Upper lobe of right lung (tissue), 1 donor: ENCODE measurements at regions not wholly inside any gene's neighbourhood (a gene's known extent, or its start where the extent isn't known, plus 50 kb on each side); places are given as distances from the start of the nearest gene placed in this dataset.

ENCODE experiments used
- ATAC-seq: fragments of 200-7000 bp; cut with Tn5 transposase; one replicate; pipeline ENCODE4 v1.9.1; 2020; ENCODE audit warnings: mild to moderate bottlenecking, moderate library complexity
- DNase-seq: peaks from one replicate; pipeline ENCODE4 v3.0.0-alpha.2; 2020
- H3K27ac ChIP-seq: fragments of 200-600 bp; one replicate; pipeline ENCODE4 v1.8.0; 2022
- H3K27me3 ChIP-seq: fragments of 200-600 bp; one replicate; pipeline ENCODE4 v1.8.0; 2022; ENCODE audit warnings: mild to moderate bottlenecking
- H3K36me3 ChIP-seq: fragments of 200-600 bp; one replicate; pipeline ENCODE4 v1.8.0; 2022
- H3K4me1 ChIP-seq: fragments of 200-600 bp; one replicate; pipeline ENCODE4 v1.8.0; 2022
- H3K4me3 ChIP-seq: fragments of 200-600 bp; one replicate; pipeline ENCODE4 v1.8.0; 2022; ENCODE audit warnings: mild to moderate bottlenecking
- H3K9me3 ChIP-seq: fragments of 200-600 bp; one replicate; pipeline ENCODE4 v1.8.0; 2022
- intact Hi-C: fragments of 100-400 bp; cut with DNase I; formaldehyde crosslinking; loops from one replicate; pipeline ENCODE4 v1.11.0; 2022
- TF ChIP-seq, protein P1 (sequence below): fragments of 200-600 bp; IDR thresholded peaks from one replicate; pipeline ENCODE4 v1.8.0; 2022; ENCODE audit warnings: antibody characterized with exemption
- donor health status: DM: no; HTN: yes; CAD: no; lungs with severe emphysema.

DNA sequence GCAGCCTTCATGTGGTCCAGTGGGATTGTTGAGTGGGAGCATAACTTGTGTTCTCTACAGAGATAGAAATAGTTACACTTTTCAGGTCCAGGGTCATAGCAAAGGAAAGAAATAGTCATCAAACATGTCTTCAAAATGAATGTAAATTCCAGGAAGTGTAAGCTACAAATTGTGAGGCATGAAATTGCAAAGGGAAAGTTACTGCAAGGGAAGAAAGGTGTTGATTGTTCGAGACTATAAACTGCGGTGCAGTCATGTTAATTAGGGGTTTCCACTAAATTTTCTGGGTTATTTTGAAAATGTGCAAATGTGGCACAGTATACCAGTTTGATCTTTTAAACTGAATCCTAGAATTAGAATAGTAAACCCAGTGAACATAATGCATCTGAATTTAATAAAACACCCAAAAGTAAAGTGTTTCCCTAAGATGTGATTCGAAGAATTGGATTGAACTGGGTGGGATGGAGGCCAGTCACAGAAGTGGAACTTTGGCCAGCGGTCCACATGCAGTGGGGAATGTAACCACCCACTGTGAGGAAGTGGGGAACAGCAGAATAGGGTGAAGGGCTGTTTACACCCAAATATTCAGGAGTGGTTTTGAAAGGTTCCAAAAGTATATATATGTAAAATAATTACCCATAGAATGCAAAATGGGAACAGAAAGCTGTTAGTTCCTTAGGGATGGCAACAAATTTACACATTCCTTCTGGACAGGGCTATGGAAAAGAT, 126.5 kb upstream of the CCDC68 start:
- H3K4me3 ChIP-seq = no peak overlapping the region
- H3K4me1 ChIP-seq = no peaks in the 10 kb centered on the region
- TF ChIP-seq, protein P1, sequence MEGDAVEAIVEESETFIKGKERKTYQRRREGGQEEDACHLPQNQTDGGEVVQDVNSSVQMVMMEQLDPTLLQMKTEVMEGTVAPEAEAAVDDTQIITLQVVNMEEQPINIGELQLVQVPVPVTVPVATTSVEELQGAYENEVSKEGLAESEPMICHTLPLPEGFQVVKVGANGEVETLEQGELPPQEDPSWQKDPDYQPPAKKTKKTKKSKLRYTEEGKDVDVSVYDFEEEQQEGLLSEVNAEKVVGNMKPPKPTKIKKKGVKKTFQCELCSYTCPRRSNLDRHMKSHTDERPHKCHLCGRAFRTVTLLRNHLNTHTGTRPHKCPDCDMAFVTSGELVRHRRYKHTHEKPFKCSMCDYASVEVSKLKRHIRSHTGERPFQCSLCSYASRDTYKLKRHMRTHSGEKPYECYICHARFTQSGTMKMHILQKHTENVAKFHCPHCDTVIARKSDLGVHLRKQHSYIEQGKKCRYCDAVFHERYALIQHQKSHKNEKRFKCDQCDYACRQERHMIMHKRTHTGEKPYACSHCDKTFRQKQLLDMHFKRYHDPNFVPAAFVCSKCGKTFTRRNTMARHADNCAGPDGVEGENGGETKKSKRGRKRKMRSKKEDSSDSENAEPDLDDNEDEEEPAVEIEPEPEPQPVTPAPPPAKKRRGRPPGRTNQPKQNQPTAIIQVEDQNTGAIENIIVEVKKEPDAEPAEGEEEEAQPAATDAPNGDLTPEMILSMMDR = no peak
- DNase-seq (no peak), ATAC-seq (no peak)
- H3K9me3 ChIP-seq = no peaks in the 10 kb centered on the region
- intact Hi-C loops = no loop called here
- H3K27me3 ChIP-seq = no peaks in the 10 kb centered on the region
- H3K36me3 ChIP-seq = no peaks in the 10 kb centered on the region
- no peak overlapping the region for H3K27ac ChIP-seq

- intact Hi-C loops = no loop called here
- no peak overlapping the region for H3K4me3 ChIP-seq
- no peaks in the 10 kb centered on the region for H3K4me1 ChIP-seq
- DNase-seq = no peak
- H3K27ac ChIP-seq = no peak overlapping the region
- no peaks in the 10 kb centered on the region for H3K27me3 ChIP-seq
- TF ChIP-seq, protein P1 = no peak
- no peaks in the 10 kb centered on the region for H3K36me3 ChIP-seq
- H3K9me3 ChIP-seq = no peaks in the 10 kb centered on the region
- ATAC-seq = no peak
Observed at GRCh38 chr18:55084550-55084949, 125.3 kb upstream of the CCDC68 start.

GRCh38 chr18:55083461-55083860, 124.2 kb upstream of the CCDC68 start:
- Histone ChIP-seq H3K27me3 (no peaks in the 10 kb centered on the region), H3K4me1 (no peaks in the 10 kb centered on the region), H3K9me3 (no peaks in the 10 kb centered on the region), H3K4me3 (no peak overlapping the region), H3K27ac (no peak overlapping the region), H3K36me3 (no peaks in the 10 kb centered on the region)
- DNase-seq (no peak), ATAC-seq (no peak)
- TF ChIP-seq, protein P1 = no peak
- intact Hi-C loops = no loop called here

GRCh38 chr18:55079481-55080355, 120.5 kb upstream of the CCDC68 start:
- intact Hi-C loops = no loop called here
- no peaks in the 10 kb centered on the region for H3K36me3 ChIP-seq
- H3K27ac ChIP-seq = no peak overlapping the region
- no peaks in the 10 kb centered on the region for H3K27me3 ChIP-seq
- peak; percentile 41 for ATAC-seq
- DNase-seq = no peak
- TF ChIP-seq, protein P1 = no peak
- no peaks in the 10 kb centered on the region for H3K4me1 ChIP-seq
- H3K4me3 ChIP-seq = no peak overlapping the region
- H3K9me3 ChIP-seq = no peaks in the 10 kb centered on the region

GRCh38 chr18:55079067-55079466, 119.8 kb upstream of the CCDC68 start:
- no peaks in the 10 kb centered on the region for H3K9me3 ChIP-seq
- no peaks in the 10 kb centered on the region for H3K36me3 ChIP-seq
- no peak for DNase-seq
- no peak overlapping the region for H3K4me3 ChIP-seq
- no peak for ATAC-seq
- H3K27ac ChIP-seq = no peak overlapping the region
- no peaks in the 10 kb centered on the region for H3K27me3 ChIP-seq
- H3K4me1 ChIP-seq = no peaks in the 10 kb centered on the region
- TF ChIP-seq, protein P1 = no peak
- intact Hi-C loops = no loop called here
